ENCODE measurements at regions not wholly inside any gene's neighbourhood (a gene's known extent, or its start where the extent isn't known, plus 50 kb on each side); places are given as distances from the start of the nearest gene placed in this dataset.
"Not testable (repeated sequence)": the region's sequence is repeated elsewhere in the genome, so short reads cannot be mapped to it uniquely, and the experiment has no call there.

- H3K9me3 ChIP-seq: no peaks in the 10 kb centered on the region
- 86 to 91% methylated on average over 1 of the region's 1 CpG for WGBS, 2 donors
- no peak for DNase-seq (ENCODE audit: low spot score in 2 of 2)
These were observed 95.8 kb downstream of the RMI1 start for GRCh38 chr9:84076384-84076783.

GRCh38 chr9:84077816-84078215, 97.2 kb downstream of the RMI1 start:
- H3K4me3 ChIP-seq; H3K9me3 ChIP-seq; H3K27ac ChIP-seq; DNase-seq (ENCODE audit: low spot score in 2 of 2); H3K4me1 ChIP-seq; H3K27me3 ChIP-seq; H3K36me3 ChIP-seq: not testable (repeated sequence)
- 53 to 59% methylated on average over 1 of the region's 1 CpG for WGBS, 2 donors

More at GRCh38 chr9:84076384-84076783, 95.8 kb downstream of the RMI1 start:
- TF ChIP-seq POLR2A (IDR thresholded peaks at IDR 0.05): no peak
- no peak for TF ChIP-seq CTCF (IDR thresholded peaks at IDR 0.05)
- no peak for TF ChIP-seq EP300 (IDR thresholded peaks at IDR 0.05)
- no peak overlapping the region for H3K27ac ChIP-seq
- H3K27me3 ChIP-seq: no peaks in the 10 kb centered on the region
- no peaks in the 10 kb centered on the region for H3K36me3 ChIP-seq
- H3K4me3 ChIP-seq: no peak overlapping the region
- H3K4me1 ChIP-seq: no peaks in the 10 kb centered on the region

GRCh38 chr9:84079994-84080393, 99.4 kb downstream of the RMI1 start:
- H3K27ac ChIP-seq: no peak overlapping the region
- no peaks in the 10 kb centered on the region for H3K27me3 ChIP-seq
- H3K9me3 ChIP-seq: no peaks in the 10 kb centered on the region
- no peaks in the 10 kb centered on the region for H3K36me3 ChIP-seq
- H3K4me3 ChIP-seq: no peak overlapping the region
- 65 to 70% methylated on average over 4 of the region's 4 CpGs for WGBS, 2 donors
- no peaks in the 10 kb centered on the region for H3K4me1 ChIP-seq
- DNase-seq (ENCODE audit: low spot score in 2 of 2): no peak
- TF ChIP-seq CTCF (IDR thresholded peaks at IDR 0.05): no peak
- TF ChIP-seq POLR2A (IDR thresholded peaks at IDR 0.05): no peak

- Histone ChIP-seq H3K4me1 (peaks cover 0 to 11% (median 0%) of the 10 kb centered on the region in 4 donors), H3K27ac (no peak overlapping the region), H3K4me3 (peak overlapping the region in 1 of 4 donors; percentile 1), H3K36me3 (no peaks in the 10 kb centered on the region), H3K9me3 (no peaks in the 10 kb centered on the region), H3K27me3 (peaks cover 0 to 26% of the 10 kb centered on the region in 2 donors)
- TF ChIP-seq CTCF (IDR thresholded peaks at IDR 0.05) (no peak), EP300 (IDR thresholded peaks at IDR 0.05) (no peak), POLR2A (IDR thresholded peaks at IDR 0.05) (no peak)
- no peak for DNase-seq (ENCODE audit: low spot score in 2 of 2)
- 18% methylated on average over 29 of the region's 29 CpGs for WGBS, 2 donors
These were observed 121.5 kb downstream of the RMI1 start for GRCh38 chr9:84101964-84102632.

GRCh38 chr9:84103651-84104377, 123.2 kb downstream of the RMI1 start:
- no peak for DNase-seq (ENCODE audit: low spot score in 2 of 2)
- no peak overlapping the region for H3K4me3 ChIP-seq
- H3K27me3 ChIP-seq: peaks cover 0 to 26% of the 10 kb centered on the region in 2 donors
- no peaks in the 10 kb centered on the region for H3K9me3 ChIP-seq
- H3K36me3 ChIP-seq: no peaks in the 10 kb centered on the region
- H3K4me1 ChIP-seq: peaks cover 0 to 11% (median 0%) of the 10 kb centered on the region in 4 donors
- no peak for TF ChIP-seq CTCF (IDR thresholded peaks at IDR 0.05)
- TF ChIP-seq POLR2A (IDR thresholded peaks at IDR 0.05): no peak
- no peak for TF ChIP-seq EP300 (IDR thresholded peaks at IDR 0.05)
- H3K27ac ChIP-seq: no peak overlapping the region
- 23 to 38% methylated on average over 1 of the region's 1 CpG for WGBS, 2 donors
